K562 (cell line): ENCODE measurements at regions not wholly inside any gene's neighbourhood (a gene's known extent, or its start where the extent isn't known, plus 50 kb on each side); places are given as distances from the start of the nearest gene placed in this dataset.

Experiments
- ATAC-seq: fragments of 200-7000 bp; cut with Tn5 transposase; 3 replicates; pipeline ENCODE4 v1.9.1; 2020; ENCODE audit warnings: moderate library complexity
- BruUV-seq: library from RNA; stranded (reverse); fragments of 400-500 nt; replicated peaks from 2 replicates; lab custom pipeline; 2021; lab: Mats Ljungman, UMichigan
- CTCF ChIA-PET: fragments of 300-600 bp; formaldehyde crosslinking; extraction: SDS; loops from one replicate; lab custom pipeline; 2021; ENCODE audit warnings: low intra/inter-chr PET ratio; lab: Yijun Ruan, JAX
- POLR2A ChIA-PET: fragments of 300-600, 350-650 bp; sonication (Branson Sonifier 250); formaldehyde crosslinking; extraction: SDS; loops from one replicate; lab custom pipeline; 2021; ENCODE audit warnings: antibody characterized with exemption, inconsistent platforms; lab: Yijun Ruan, JAX
- DNase-seq, 4 experiments: peaks; one replicate each; pipeline versions ENCODE4 v3.0.0 to v3.0.0-alpha.2; 2011 to 2018; ENCODE audit warnings: low spot score in 3 of 4, mixed read lengths in 3 of 4; ENCODE audit errors: extremely low read depth in 1 of 4
- FAIRE-seq: peaks from 2 replicates; lab custom pipeline; 2011; peaks lifted over from hg19 to GRCh38; lab: Jason Lieb, UNC
- H2AFZ ChIP-seq: 2 replicates; pipeline ENCODE4 v1.6.0; 2011; ENCODE audit warnings: low read depth, low read length, control low read depth, inconsistent platforms
- H3K27ac ChIP-seq: fragments of 200-600 bp; 3 replicates; pipeline ENCODE4 v1.8.0; 2011; ENCODE audit warnings: low read depth, mild to moderate bottlenecking, control low read depth, inconsistent platforms, low read length, moderate library complexity, mixed read lengths; ENCODE audit errors: extremely low read depth
- H3K27me3 ChIP-seq, 2 experiments: fragments of 300-600 bp in 1 of 2; 2 replicates in 1 of 2; 3 replicates in 1 of 2; pipeline versions ENCODE4 v1.6.0 to v1.8.0; 2011; ENCODE audit warnings: inconsistent platforms in 2 of 2, low read length in 2 of 2, mild to moderate bottlenecking in 1 of 2, mixed read lengths in 1 of 2, moderate library complexity in 1 of 2; ENCODE audit not compliant: control insufficient read depth in 2 of 2, insufficient read depth in 2 of 2
- H3K36me3 ChIP-seq: fragments of 300-600 bp; 3 replicates; pipeline ENCODE4 v1.8.0; 2011; ENCODE audit warnings: mild to moderate bottlenecking, low read length, inconsistent platforms; ENCODE audit not compliant: control insufficient read depth, insufficient read depth
- H3K4me1 ChIP-seq, 2 experiments: fragments of 200-600 bp in 1 of 2; replicated peaks in 1 of 2; 2 replicates in 1 of 2; 3 replicates in 1 of 2; pipeline versions ENCODE4 v1.5.1 to v1.8.0; 2011; ENCODE audit warnings: inconsistent platforms in 2 of 2, low read length in 2 of 2, mild to moderate bottlenecking in 1 of 2, mixed read lengths in 1 of 2, moderate library complexity in 1 of 2; ENCODE audit not compliant: control insufficient read depth in 2 of 2, insufficient read depth in 2 of 2
- H3K4me2 ChIP-seq: 2 replicates; pipeline ENCODE4 v1.6.1; 2011; ENCODE audit warnings: low read length, control low read depth, inconsistent platforms, mixed read lengths; ENCODE audit not compliant: insufficient read depth
- H3K4me3 ChIP-seq: fragments of 200-600 bp; sonication (generic), shearing (Covaris generic); 2 replicates; pipeline ENCODE4 v1.5.1; 2016; ENCODE audit warnings: control low read depth, inconsistent platforms
- H3K79me2 ChIP-seq: fragments of 200-600 bp; 3 replicates; pipeline ENCODE4 v1.8.0; 2011; ENCODE audit warnings: low read length, inconsistent platforms; ENCODE audit not compliant: control insufficient read depth, insufficient read depth
- H3K9ac ChIP-seq, 2 experiments: 2 replicates each; pipeline versions ENCODE4 v1.6.0 to v1.6.1; 2011; ENCODE audit warnings: low read depth in 2 of 2, low read length in 2 of 2, control low read depth in 1 of 2, inconsistent platforms in 1 of 2, mild to moderate bottlenecking in 1 of 2, mixed read lengths in 1 of 2; ENCODE audit not compliant: insufficient read depth in 1 of 2
- H3K9me1 ChIP-seq: one replicate; pipeline ENCODE4 v1.6.0; 2011; ENCODE audit warnings: inconsistent platforms, mild to moderate bottlenecking, low read length, moderate library complexity; ENCODE audit not compliant: control insufficient read depth, insufficient read depth
- H3K9me3 ChIP-seq: replicated peaks from 2 replicates; pipeline ENCODE4 v1.5.1; 2011; ENCODE audit warnings: low read depth, low read length, inconsistent platforms; ENCODE audit not compliant: control insufficient read depth, insufficient read depth
- H4K20me1 ChIP-seq: replicated peaks from 2 replicates; pipeline ENCODE4 v1.6.1; 2011; ENCODE audit warnings: low read length, inconsistent platforms, mixed read lengths; ENCODE audit not compliant: control insufficient read depth, insufficient read depth
- ELF1 ChIP-seq: fragments of 200-800 bp; sonication (Bioruptor generic); IDR thresholded peaks from 2 replicates; pipeline ENCODE4 v1.6.1; 2016; ENCODE audit warnings: missing genetic modification characterization, missing compliant biosample characterization
- HOXB6 ChIP-seq: fragments of 250-450 bp; sonication (Bioruptor Pico); IDR thresholded peaks from 2 replicates; pipeline ENCODE4 v1.5.1; 2022; ENCODE audit warnings: mild to moderate bottlenecking, borderline replicate concordance
- MAFG ChIP-seq: fragments of 450-650 bp; conservative IDR thresholded peaks from 2 replicates; pipeline ENCODE4 v1.6.1; 2016; ENCODE audit warnings: missing genetic modification characterization, missing compliant biosample characterization
- MIER1 ChIP-seq: fragments of 450-650 bp; IDR thresholded peaks from 2 replicates; pipeline ENCODE4 v1.6.1; 2016; ENCODE audit warnings: antibody characterized with exemption, mild to moderate bottlenecking, low read depth
- NCOR1 ChIP-seq: fragments of 450-650 bp; IDR thresholded peaks from 2 replicates; pipeline ENCODE4 v1.6.1; 2016; ENCODE audit warnings: mild to moderate bottlenecking, moderate library complexity
- PHF21A ChIP-seq: fragments of 450-650 bp; IDR thresholded peaks from 2 replicates; pipeline ENCODE4 v1.6.1; 2017; ENCODE audit warnings: low read depth, borderline replicate concordance
- RBBP5 ChIP-seq: fragments of 200-600 bp; sonication (generic); IDR thresholded peaks from 2 replicates; pipeline ENCODE4 v1.6.1; 2012; ENCODE audit warnings: borderline replicate concordance, mild to moderate bottlenecking, low read length, control low read depth, inconsistent platforms; ENCODE audit not compliant: insufficient read depth, poor library complexity, severe bottlenecking
- RUNX1 ChIP-seq: sonication (generic); IDR thresholded peaks from 2 replicates; pipeline ENCODE4 v1.6.1; 2016; ENCODE audit warnings: antibody characterized with exemption, low read depth
- THRAP3 ChIP-seq: fragments of 450-650 bp; IDR thresholded peaks from 2 replicates; pipeline ENCODE4 v1.6.1; 2016; ENCODE audit warnings: mild to moderate bottlenecking, inconsistent platforms, borderline replicate concordance
- ZFX ChIP-seq: sonication (generic); formaldehyde crosslinking; IDR thresholded peaks from 2 replicates; pipeline ENCODE4 v1.8.0; 2022; ENCODE audit warnings: mild to moderate bottlenecking, missing genetic modification reagents, moderate library complexity
- ZNF124 ChIP-seq: sonication (generic); formaldehyde crosslinking; IDR thresholded peaks from 2 replicates; pipeline ENCODE4 v1.8.1; 2022; ENCODE audit warnings: missing genetic modification reagents
- ZNF253 ChIP-seq: fragments of 250-450 bp; sonication (Bioruptor Pico); conservative IDR thresholded peaks from 2 replicates; pipeline ENCODE4 v1.6.1; 2021; ENCODE audit warnings: mild to moderate bottlenecking
- ZNF589 ChIP-seq: fragments of 200-800 bp; sonication (Bioruptor generic); IDR thresholded peaks from 2 replicates; pipeline ENCODE4 v1.6.1; 2016; ENCODE audit warnings: low read depth, missing genetic modification characterization, missing compliant biosample characterization
- WGBS: fragments of 100-300 bp; shearing (Covaris generic); methylation state at CpG from one replicate; pipeline ENCODE4 v1.1.6; 2016; ENCODE audit warnings: low coverage, mixed read lengths; ENCODE audit not compliant: insufficient coverage; ENCODE audit errors: missing lambda C conversion rate; 5-methylcytosine and 5-hydroxymethylcytosine counted together
- in situ Hi-C: fragments of 300-500 bp; cut with MboI; formaldehyde crosslinking; loops from 4 replicates; pipeline ENCODE4 v1.15.0; 2018; ENCODE audit warnings: inconsistent platforms, mixed read lengths
- intact Hi-C: fragments of 100-400 bp; cut with micrococcal nuclease; formaldehyde crosslinking; loops from 2 replicates; pipeline ENCODE4 v1.14.2; 2022
- TF ChIP-seq, protein P1 (sequence below): fragments of 450-650 bp; formaldehyde crosslinking; IDR thresholded peaks from 2 replicates; pipeline ENCODE4 v1.4.0; 2022; ENCODE audit warnings: missing genetic modification characterization
- TF ChIP-seq, protein P2 (sequence below), 2 experiments: fragments of 450-650 bp in 1 of 2; sonication (generic) in 1 of 2; formaldehyde crosslinking in 1 of 2; IDR thresholded peaks in 1 of 2; conservative IDR thresholded peaks in 1 of 2; 2 replicates each; pipeline versions ENCODE4 v1.6.1 to v1.8.1; 2016 to 2023; ENCODE audit warnings: mild to moderate bottlenecking in 2 of 2, moderate library complexity in 2 of 2, inconsistent platforms in 1 of 2, missing genetic modification reagents in 1 of 2
- TF ChIP-seq, protein P3 (sequence below), 2 experiments: fragments of 450-650 bp; IDR thresholded peaks; 2 replicates each; pipeline ENCODE4 v1.6.1; 2018; ENCODE audit warnings: mild to moderate bottlenecking in 2 of 2, low read depth in 1 of 2; ENCODE audit not compliant: partially characterized antibody in 2 of 2

DNA sequence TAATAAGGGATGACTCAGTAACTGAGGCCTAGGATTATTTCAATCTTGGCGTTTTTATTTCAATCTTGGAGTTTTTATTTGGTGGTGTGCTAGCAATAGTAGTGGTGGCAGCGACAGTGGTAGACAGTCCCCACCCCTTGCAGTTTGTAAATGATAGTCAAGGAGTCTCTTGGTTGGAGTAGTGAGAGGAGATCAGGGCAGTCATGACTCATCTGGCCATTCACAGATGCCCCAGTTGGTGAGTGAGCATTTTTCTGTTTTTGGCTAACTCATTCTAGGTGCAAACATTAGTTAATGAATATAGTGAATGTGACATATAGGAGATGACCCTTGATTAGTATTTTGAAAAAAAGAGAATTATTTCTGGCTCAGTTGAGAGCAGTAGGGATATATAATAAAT lies 93.5 kb upstream of the ADAD1 start:
- FAIRE-seq (peak; percentile 95), DNase-seq (peak; percentile 21 to 72 (median 48)), ATAC-seq (peak; percentile 100)
- no peak overlapping the region for H3K9ac ChIP-seq
- no peaks in the 10 kb centered on the region for H3K9me1 ChIP-seq
- in situ Hi-C loops = no loop called here
- H3K27me3 ChIP-seq = no peaks in the 10 kb centered on the region
- H3K4me2 ChIP-seq = no peak overlapping the region
- CTCF ChIA-PET = no interaction called here
- H3K27ac ChIP-seq = peak overlapping the region; percentile 62; the same call in 1 of the 3 replicates
- H3K79me2 ChIP-seq = no peaks in the 10 kb centered on the region
- intact Hi-C loops = no loop called here
- H4K20me1 ChIP-seq = no peaks in the 10 kb centered on the region
- no peak overlapping the region for H3K4me3 ChIP-seq
- peaks cover 0 to 5% of the 10 kb centered on the region in 2 experiments; a peak in 1 of 5 replicates for H3K4me1 ChIP-seq
- peaks cover 6% of the 10 kb centered on the region for H3K36me3 ChIP-seq
- 10% methylated on average over 2 of the region's 2 CpGs for WGBS
- POLR2A ChIA-PET = no interaction called here
- H2AFZ ChIP-seq = 0 out of 2 replicates have a peak overlapping the region, but pooled peaks have one; percentile 28
- H3K9me3 ChIP-seq = no peaks in the 10 kb centered on the region
- BruUV-seq = no TSS peak
- TF ChIP-seq, protein P1, sequence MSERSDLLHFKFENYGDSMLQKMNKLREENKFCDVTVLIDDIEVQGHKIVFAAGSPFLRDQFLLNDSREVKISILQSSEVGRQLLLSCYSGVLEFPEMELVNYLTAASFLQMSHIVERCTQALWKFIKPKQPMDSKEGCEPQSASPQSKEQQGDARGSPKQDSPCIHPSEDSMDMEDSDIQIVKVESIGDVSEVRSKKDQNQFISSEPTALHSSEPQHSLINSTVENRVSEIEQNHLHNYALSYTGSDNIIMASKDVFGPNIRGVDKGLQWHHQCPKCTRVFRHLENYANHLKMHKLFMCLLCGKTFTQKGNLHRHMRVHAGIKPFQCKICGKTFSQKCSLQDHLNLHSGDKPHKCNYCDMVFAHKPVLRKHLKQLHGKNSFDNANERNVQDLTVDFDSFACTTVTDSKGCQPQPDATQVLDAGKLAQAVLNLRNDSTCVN (CRISPR knock-in tag) = no peak
- TF ChIP-seq, protein P2, sequence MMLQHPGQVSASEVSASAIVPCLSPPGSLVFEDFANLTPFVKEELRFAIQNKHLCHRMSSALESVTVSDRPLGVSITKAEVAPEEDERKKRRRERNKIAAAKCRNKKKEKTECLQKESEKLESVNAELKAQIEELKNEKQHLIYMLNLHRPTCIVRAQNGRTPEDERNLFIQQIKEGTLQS (IDR thresholded peaks at IDR 0.05) = peak; percentile 85
- TF ChIP-seq, protein P2 (CRISPR knock-in tag; conservative IDR thresholded peaks at IDR 0.05) = no peak
- TF ChIP-seq ZNF253 (CRISPR knock-in tag) (no peak), THRAP3 (no peak), NCOR1 (no peak), ZNF124 (CRISPR knock-in tag) (no peak), MIER1 (no peak), PHF21A (no peak), MAFG (tag) (peak; percentile 78), ZFX (CRISPR knock-in tag) (no peak), RUNX1 (no peak), HOXB6 (CRISPR knock-in tag) (no peak), RBBP5 (no peak), ZNF589 (CRISPR knock-in tag) (no peak), ELF1 (tag) (no peak)
- TF ChIP-seq, protein P3, sequence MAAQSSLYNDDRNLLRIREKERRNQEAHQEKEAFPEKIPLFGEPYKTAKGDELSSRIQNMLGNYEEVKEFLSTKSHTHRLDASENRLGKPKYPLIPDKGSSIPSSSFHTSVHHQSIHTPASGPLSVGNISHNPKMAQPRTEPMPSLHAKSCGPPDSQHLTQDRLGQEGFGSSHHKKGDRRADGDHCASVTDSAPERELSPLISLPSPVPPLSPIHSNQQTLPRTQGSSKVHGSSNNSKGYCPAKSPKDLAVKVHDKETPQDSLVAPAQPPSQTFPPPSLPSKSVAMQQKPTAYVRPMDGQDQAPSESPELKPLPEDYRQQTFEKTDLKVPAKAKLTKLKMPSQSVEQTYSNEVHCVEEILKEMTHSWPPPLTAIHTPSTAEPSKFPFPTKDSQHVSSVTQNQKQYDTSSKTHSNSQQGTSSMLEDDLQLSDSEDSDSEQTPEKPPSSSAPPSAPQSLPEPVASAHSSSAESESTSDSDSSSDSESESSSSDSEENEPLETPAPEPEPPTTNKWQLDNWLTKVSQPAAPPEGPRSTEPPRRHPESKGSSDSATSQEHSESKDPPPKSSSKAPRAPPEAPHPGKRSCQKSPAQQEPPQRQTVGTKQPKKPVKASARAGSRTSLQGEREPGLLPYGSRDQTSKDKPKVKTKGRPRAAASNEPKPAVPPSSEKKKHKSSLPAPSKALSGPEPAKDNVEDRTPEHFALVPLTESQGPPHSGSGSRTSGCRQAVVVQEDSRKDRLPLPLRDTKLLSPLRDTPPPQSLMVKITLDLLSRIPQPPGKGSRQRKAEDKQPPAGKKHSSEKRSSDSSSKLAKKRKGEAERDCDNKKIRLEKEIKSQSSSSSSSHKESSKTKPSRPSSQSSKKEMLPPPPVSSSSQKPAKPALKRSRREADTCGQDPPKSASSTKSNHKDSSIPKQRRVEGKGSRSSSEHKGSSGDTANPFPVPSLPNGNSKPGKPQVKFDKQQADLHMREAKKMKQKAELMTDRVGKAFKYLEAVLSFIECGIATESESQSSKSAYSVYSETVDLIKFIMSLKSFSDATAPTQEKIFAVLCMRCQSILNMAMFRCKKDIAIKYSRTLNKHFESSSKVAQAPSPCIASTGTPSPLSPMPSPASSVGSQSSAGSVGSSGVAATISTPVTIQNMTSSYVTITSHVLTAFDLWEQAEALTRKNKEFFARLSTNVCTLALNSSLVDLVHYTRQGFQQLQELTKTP (IDR thresholded peaks at IDR 0.05; ENCODE audit: low read depth in 1 of 2, partially characterized antibody in 2 of 2) = no peak
